Fibroblast of skin of scalp (primary cell): ENCODE measurements at regions not wholly inside any gene's neighbourhood (a gene's known extent, or its start where the extent isn't known, plus 50 kb on each side); places are given as distances from the start of the nearest gene placed in this dataset.
"Not testable (repeated sequence)": the region's sequence is repeated elsewhere in the genome, so short reads cannot be mapped to it uniquely, and the experiment has no call there.

Experiments used
- DNase-seq: peaks from one replicate; pipeline ENCODE4 v3.0.0-alpha.2; 2013

DNA sequence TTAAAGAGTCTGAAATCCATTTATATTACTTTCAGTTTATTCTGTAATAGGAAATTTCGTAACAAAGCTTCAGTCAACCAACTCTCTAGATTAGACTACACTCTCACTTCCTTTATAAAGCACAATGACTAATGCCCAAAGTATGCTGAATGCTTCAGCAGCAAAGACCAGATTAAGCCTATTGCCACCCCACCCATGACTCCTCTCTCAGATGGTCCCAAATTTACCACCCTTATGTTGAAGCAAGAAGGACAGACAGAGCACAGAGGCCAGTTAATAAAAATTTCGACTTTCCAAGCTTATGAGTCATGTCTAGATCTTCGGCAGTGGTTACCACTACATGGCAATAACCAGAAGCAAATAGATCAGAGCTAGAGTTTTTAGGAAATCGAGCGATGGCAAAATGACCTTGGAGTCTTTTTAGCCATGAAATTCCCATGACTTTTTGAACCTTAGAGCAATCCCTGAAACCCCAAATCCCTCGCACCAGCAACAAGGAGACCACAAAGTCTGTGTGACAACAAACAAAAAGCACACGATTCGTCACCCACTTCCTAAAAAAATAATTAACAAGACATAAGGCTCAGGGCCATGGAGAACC, 287.8 kb upstream of the RASA1 start:
- DNase-seq = peak; percentile 74

DNA sequence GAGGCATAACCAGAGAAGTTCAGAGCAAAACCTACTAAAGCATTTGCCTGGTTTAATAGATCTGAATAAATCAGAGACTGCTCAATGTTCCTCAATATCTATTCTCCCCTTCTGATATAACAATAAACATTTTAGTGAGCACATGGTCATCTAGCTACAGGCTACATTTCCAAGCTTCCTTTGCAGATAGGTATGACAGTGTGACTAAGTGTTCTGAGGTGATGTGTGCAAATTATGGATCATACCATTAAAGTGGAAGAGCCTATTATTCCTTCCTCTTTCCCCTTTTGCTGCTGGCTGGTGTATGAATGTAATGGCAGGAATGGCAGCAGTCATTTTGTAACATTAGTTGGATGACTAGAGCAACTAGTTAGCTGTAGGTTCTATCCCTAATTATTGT, 285.8 kb upstream of the RASA1 start:
- no peak for DNase-seq

DNA sequence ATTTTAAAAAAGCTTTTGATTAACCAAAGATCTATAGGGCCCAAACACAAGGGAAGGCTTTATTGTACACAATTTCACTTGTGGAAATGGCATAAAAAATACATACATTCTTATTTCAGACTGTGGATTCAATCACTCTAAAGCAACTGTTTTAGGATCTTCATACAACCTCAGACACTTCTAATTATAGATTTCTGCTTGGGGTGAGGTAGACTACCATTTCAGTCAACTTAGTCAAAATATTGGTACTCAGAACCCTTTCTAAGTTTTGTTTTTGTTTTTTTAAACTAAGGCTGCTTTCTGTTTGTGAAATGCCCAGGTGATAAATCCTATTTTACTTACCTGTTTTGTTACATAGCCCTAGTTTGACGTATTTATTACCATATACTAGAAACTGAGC, 284.5 kb upstream of the RASA1 start:
- DNase-seq = no peak

DNA sequence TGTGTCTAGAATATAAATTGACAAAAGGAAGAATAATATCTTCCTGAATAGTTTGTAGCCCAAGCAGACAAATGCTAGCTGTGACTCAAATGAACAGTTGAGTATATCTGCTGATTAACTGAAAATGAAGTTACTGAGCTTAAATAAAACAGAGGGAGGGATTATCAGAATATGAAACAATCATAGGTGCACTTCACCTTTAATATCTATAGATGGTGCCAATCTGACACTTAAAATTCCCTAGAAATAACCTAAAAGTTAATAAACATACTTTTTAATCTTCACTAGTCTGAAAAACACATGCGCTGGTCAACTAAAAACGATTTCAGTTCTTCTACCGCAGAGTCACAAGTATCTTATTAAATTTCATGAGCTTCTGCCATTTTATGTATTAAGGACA, 280.8 kb upstream of the RASA1 start:
- no peak for DNase-seq

DNA sequence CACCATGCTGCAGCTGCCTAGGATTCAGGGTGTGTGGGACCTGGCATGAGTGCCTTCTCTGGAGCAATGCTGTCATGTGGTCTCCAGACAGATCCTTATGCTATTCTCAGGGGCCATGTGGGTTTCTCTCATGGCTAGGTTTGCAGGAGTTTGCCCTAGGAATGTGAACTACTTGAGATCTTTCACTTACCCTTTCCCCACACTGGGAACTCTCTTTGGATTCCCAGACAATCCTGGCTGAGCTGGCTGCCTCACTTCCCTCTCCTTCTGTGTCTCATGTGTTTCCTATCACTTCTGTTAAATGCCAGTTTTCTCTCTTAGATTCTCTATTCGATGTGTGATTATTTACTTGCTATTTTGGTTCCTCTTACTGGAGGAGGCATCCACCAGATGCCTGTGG, 270.2 kb upstream of the RASA1 start:
- DNase-seq = peak; percentile 14

DNA sequence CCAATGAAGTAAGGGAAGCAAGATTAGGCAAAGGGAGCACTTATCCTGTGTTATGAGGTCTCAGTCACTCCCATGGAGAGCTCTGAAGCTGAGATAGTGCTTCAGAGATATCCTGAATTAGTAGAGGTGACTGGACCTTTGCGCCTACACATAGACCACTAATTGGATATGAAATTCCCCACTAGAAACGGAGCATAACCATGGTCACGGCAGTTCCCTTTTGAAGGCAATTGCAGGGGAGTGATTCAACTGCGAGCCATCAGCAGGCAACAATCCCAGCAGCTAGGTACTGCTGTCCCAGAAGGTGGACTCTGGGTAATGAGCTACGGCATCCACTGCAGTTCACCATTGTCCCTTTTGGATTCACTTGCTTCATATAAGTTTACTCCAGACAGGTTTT, 267.7 kb upstream of the RASA1 start:
- no peak for DNase-seq

DNA sequence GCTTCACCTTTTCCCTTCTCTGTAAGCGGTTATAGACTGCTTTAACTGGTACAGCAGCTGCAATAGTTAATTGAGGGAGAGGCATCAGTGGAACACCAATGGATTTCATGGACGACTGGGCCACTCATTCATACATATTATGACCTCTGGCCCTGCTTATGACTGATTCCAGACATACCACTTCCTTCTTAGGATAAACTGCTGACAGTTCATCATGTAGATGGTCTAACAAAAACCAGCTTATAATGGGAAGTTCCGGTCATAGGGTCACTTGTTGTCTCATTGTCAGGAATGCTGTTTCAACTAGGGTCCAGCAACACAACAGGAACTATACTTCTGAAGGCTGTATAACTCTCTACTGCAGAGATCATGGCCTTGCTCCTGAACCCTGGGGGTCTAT, 265.2 kb upstream of the RASA1 start:
- no peak for DNase-seq

DNA sequence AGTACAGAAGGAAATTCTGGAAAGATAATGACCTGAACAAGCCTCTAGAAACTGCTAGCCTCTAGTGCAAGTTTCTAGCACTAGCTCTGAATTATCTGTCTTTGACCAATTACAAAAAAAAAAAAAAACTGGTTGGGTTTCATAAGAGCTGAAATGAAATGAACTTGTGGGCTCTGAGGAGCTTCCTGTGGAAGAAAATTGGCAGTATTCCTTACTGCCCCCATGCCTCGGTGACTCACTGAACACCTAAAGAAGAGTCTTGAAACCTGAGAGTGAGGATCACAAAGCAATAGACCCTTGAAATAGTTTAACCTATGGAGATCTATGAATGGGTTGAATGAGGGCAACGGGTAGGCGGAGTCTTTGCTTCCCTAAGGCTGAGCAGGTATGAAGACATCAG, 263.6 kb upstream of the RASA1 start:
- DNase-seq = no peak

DNA sequence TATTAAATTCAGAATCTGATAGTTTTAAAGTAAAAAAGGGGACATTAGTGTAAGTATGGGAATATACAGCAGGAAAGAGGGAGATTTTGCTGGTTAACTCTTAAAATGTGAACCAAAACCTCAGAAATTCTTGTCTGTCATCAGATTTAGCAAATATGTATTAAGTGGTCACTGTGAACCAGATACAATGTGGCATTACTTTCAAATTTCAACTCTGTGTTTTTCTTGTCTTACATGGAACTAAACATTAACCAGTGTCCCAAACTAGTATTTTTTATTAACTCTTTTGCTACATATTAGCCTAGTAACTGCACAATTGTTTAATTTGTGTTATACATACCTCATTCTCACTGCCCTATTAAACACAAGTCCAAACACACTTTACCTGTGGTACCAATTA, 259.9 kb upstream of the RASA1 start:
- no peak for DNase-seq

DNA sequence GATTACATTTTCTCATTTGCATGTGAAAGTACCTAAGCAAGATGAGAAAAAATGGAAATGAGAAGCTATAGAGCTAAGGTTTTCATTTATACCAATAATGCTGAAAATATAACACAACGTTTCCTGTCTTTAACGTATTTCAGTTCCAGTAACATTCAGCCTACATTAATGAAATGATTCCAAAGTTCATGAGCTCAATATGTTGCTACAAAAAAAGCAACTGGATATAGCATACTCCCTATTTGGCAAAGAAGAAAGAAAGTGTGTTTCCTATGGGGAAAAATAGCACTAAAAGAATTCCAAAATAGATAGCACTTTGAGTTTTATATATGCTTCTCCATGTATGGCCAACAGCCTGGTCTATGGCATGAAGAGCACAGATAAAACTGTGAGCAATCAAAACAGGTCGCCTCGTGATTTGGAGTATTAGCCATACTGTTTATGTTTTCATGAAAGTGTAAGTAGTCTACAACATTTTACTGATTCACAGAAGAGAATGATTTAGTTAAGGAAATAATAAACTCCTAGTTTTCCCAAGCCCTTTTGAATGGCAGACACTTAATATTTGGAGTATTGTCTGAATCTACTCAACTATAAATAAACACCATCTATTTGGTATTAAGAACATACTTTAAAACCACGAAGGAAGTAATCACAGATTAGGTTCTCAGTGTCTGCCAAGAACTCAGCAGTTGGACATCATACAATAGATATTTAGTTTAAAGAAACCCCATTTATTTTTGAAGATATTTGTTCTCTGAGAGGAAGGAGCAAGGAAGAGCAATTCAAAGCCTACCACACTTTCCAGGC, 258.7 kb upstream of the RASA1 start:
- DNase-seq = no peak

DNA sequence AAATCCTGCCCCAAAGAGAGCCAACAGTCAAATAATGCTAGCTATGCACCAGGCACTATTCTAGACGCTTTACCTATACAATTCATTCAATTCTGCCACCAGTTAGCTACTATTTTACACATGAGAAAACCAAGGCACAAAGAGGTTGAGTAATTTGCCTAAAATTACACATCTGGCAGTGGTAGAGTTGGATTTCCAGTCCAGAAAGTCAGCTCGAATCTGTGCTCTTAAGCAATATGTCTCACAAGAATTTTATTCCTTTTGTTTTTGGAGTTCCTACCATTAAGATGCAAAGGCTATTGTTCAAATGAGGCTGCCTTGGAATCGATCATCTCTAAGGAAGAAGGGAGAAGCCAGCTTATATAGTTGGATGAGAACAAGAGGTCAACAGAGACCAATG, 256.9 kb upstream of the RASA1 start:
- no peak for DNase-seq

DNA sequence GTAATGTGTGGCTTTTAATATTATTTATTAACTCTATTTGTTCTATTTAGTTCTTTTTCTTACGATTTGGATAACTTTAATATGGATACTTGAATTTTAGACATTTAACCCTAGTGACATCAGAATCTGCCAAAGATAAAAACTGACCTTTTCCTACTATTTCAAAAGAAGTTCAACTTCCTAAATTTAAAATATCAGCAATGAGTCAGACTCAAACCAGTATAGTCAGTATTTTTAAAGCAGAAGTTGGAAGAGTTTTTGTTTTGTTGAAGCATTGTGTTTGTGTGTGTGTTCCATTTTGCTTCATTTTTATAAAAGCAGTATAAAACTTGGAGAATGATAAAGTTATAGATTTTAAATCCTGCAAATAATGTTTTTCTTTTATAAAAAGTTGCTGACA, 251.8 kb upstream of the RASA1 start:
- DNase-seq = no peak

DNA sequence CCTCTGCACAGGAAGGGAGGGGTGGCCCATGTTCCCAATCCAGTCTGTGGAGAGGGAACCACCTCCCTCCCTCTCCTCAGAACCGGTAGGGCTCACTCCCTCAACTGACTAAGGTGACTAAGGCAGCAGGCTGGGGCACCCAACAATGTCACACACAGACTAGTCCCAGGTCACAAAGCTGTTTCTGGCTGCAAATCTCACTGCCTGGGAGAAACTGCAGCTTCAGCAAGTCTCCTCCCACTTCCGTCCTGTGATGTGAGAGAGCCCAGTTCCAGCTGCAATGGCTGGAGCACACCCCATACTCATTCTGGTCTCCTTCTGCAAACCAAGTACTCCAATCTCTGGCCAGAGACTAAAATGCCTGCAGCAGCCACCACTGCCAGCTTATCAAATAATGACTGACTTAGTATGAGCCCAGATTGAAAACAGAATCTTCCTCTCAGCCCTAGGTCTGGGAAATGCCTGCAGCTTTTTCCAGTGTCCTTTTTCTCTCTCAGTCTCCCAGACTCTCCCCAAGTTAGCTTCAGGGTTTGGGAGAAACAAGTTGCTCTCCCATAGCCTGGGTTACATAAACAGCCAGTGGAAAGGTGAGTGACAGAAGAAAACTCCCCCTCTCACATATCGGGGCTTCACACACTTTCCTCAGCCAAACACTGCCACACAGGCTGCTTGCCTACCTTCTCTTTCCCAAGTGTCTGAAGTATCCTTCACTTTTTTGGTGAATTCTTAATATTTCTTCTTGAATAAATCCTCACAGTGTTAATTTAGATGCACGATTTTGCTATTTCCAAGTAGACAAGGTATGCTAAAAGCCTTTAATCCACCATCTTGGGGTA, 247.4 kb upstream of the RASA1 start:
- peak; percentile 15 for DNase-seq

DNA sequence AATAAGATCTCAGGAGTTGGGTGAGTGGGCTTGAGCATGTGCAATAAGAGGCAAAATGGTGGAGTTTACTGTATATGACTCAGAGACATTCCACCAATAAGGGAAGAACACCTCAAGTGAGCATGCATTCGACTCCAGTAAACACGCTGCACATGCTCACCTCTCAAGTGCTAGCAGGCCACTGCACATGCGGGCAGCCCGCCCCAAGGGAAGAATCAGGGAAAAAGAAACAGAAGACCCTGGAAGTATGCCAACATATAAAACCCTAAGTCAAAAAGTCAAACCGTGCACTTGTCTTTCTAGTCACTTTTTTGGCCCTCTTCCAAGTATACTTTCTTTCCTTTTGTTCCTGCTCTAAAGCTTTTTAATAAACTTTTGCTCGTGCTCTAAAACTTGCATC, 245.3 kb upstream of the RASA1 start:
- DNase-seq = no peak

DNA sequence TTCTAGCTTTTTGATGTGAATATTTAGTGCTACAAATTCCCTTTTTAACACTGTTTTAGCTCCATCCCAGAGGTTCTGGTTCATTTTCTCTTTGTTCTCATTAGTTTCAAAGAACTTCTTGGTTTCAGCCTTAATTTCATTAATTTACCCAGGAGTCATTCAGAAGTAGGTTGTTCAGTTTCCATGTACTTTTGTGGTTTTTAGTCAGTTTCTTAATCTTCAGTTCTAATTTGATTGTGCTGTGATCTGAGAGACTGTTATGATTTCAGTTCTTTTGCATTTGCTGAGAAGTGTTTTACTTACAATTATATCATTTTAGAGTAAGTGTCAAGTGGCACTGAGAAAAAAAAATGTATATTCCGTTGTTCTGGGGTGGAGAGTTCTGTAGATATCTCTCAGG, 240.1 kb upstream of the RASA1 start:
- no peak for DNase-seq

DNA sequence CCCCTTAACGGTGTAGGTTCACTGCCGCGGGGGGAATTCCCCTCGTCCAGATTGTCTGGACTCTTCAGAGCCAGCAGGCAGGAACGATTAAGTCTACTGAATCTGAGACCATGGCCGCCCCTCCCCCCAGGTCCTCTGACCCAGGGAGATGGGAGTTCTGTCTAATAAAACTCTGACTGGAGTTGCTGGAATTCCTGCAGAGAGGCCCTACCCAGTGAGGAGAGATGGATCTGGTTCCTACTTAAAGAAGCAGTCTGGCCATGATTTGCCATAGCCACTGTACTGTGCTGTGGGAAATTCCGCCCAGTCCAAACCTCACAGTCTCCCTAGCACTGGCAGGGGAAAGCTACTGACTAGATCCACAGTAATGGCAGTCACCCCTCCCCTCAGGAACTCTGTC, 237.7 kb upstream of the RASA1 start:
- no peak for DNase-seq

DNA sequence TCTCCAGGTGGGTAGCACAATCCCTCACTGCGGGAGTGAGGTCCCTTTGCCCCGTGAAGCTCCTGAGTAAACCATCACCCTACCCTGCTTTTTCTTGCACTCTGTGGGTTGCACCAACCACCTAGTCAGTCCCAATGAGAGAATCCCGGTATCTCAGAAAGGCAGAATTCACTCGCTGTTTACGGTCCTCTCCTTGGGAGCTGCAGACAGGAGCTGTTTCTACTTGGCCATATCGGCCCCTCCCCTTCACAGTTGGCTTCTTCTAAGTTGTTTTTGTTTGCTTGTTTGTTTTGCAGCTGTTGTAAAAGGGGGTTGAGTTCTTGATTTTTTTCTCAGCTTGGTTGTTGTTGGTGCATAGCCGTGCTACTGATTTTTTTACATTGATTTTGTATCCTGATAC, 237.0 kb upstream of the RASA1 start:
- DNase-seq = no peak

DNA sequence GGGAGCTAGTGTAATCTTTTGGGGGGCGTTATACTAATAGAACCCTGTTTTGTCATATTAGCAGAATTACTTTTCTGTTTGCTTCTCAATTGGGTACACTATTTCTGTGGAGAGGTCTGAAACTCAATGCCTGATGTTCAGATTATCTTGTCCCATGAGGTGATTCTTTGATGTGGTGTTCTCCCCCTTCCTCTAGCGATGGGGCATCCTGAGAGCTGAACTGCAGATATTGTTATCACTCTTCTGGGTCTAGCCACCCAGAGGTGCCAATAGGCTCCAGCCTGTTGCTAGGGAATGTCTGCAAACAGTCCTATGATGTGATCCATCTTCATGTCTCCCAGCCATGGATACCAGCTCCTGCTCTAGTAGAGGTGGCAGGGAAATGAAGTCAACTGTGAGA, 233.1 kb upstream of the RASA1 start:
- DNase-seq = no peak

DNA sequence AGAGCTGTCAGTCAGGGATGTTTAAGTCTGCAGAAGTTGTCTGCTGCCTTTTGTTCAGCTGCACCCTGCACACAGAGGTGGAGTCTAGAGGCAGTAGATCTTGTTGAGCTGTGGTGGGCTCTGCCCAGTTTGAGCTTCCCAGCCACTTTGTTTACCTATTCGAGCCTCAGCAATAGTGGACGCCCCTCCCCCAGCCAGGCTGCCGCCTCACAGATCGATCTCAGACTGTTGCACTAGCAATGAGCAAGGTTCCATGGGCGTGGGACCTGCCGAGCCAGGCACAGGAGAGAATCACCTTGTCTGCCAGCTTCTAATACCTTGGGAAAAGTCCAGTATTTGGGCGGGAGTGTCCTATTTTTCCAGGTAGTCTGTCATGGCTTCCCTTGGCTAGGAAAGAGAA, 225.1 kb upstream of the RASA1 start:
- DNase-seq = no peak

DNA sequence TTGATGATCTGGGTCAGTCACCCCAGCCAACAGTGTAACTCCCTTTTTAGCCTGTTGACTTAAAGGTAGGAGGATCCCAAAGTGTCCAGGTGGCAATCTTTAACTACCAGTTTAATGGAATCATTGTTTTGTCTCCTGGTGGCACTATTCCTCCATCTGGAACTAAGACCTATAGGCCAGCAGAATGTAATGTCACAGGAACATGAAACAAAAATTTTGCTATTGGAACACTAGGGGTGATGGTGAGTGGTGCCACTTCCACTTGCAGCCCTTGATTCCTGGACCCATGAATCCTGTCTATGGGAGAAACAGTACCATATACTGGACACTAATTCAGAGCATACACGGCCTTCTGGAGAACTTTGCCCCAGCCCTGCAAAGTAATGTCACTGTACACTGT, 219.5 kb upstream of the RASA1 start:
- DNase-seq = peak; percentile 13

DNA sequence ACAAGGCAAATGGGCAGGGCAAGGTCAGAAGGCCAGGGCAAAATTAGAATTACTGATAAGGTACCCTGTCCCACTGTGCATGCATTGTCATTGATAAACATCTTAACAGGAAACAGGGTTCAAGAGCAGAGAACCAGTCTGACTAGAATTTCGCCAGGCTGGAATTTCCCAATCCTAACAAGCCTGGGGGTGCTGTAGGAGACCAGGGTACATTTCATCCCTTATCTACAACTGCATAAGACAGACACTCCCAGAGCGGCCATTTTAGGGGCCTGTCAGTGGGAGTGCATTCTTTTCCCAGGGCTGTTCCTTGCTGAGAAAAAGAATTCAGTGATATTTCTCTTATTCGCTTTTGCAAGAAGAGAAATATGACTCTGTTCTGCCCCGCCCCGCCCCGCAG, 218.7 kb upstream of the RASA1 start:
- DNase-seq = not testable (repeated sequence)

DNA sequence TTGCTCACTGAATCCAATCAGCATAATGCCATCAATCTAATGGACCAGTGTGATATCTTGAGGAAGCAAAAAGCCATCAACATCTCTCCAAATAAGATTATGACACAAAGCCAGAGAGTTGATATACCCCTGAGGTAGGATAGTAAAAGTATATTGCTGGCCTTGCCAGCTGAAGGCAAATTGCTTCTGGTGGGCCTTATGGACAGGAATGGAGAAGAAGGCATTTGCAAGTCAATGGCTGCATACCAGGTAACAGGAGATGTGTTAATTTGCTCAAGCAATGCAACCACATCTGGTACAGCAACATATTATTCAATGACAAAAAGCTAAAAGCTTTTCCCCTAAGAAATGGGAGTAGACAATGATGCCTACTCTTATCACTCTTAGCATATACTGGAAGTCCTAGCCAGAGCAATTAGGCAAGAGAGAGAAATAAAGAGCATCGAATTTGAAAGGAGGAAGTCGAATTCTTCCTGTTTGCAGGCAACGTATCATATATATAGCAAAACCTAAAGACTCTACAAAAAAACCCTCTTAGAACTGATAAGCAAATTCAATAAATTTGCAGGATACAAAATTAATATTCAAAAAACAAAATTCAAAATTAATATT, 216.1 kb upstream of the RASA1 start:
- no peak for DNase-seq

DNA sequence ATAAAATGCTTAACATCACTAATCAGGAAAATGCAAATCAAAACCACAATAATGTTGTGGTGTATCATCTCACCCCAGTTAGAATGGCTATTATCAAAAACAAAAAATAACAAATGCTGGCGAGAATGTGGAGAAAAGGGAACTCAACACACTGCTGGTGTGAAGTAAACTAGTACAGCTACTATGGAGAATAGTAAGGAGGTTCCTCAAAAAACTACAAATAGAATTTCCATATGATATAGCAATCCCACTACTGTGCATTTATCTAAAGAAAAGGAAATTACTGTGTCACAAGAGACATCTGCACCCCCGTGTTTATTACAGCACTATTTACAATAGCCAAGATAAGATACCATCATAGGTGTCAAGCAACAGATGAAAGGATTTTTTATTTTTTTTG, 214.5 kb upstream of the RASA1 start:
- DNase-seq = no peak
